IPS-NIHi7 (cell line): ENCODE measurements at regions not wholly inside any gene's neighbourhood (a gene's known extent, or its start where the extent isn't known, plus 50 kb on each side); places are given as distances from the start of the nearest gene placed in this dataset.
"Not testable (repeated sequence)": the region's sequence is repeated elsewhere in the genome, so short reads cannot be mapped to it uniquely, and the experiment has no call there.

Experiments used
- DNase-seq: peaks from one replicate; pipeline ENCODE4 v3.0.0; 2012; ENCODE audit warnings: mixed read lengths; ENCODE audit errors: extremely low spot score

DNA sequence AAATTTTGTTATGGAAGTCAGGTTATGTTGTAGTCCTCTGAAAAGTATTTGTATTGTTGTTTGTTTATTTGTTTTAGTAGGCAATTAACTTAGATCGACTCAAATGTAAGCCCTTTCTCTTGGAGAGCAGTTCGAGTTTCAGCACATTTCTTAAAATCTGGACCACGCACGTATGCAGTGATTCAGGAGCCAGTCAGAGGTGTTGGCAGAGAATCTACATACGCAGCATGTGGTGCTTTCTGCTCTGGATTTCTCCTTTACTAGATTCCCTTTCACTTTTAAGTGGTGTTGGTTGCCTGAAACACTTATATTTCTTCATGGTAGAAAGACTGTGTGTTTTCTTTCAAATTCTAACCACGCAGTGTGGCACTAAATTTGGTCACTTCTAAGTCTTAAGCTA is 773.9 kb upstream of the LRATD1 start:
- no peak for DNase-seq

DNA sequence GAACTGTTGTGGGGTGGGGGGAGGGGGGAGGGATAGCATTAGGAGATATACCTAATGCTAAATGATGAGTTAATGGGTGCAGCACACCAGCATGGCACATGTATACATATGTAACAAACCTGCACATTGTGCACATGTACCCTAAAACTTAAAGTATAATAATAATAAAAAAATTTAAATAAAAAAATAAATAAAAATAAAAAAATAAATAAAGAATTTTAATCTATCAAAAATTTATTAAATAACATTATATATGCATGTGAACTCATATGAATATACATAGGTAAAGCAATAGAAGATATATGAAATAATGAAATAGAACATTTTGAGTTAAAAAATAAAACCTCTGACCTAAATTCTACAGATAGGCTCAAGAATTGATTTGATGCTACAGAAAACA is 764.2 kb upstream of the LRATD1 start:
- not testable (repeated sequence) for DNase-seq

DNA sequence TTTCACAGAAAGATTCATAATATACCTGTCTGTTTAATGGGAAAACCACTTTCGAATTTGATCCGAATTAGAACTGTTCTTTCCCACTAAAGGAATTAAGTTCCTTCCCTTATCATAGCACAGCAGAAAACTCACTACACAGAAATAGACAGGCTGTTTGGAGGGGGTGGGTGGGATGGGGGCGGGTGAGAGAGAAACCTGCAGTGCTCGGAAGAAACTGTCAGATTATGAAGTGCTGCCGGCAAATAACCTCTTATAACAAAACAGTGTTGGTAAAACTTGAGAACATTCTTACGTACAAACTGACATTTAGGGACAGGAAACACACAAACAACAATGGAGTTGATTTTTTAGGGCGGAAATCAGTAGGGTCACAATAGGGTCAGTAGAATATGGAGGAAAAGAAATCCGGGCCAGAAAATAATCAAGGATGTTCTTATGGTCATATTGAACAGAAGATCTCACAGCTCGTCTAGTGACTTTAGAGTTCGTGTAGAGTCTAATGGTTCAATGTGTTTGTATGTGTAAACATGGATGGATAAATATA is 756.0 kb upstream of the LRATD1 start:
- DNase-seq, result no peak

DNA sequence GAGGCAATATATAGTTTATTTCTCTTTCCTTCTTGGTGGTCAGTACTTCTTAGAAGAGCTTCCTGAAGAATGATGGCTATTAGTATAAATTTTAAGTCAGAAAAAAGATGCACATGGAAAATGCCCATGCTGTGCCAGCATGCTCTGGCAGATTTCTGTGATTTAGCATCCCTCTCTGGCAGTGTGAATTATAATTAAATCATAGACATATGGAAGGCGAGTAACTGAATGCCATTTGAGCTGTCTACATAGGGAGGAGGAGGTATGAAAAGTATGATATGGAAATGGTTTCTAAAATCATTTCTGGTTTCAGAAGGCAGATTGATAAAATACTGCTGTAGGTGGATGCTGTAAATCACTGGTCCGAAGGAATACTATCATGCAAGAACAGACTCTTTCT is 754.9 kb upstream of the LRATD1 start:
- DNase-seq, result no peak

DNA sequence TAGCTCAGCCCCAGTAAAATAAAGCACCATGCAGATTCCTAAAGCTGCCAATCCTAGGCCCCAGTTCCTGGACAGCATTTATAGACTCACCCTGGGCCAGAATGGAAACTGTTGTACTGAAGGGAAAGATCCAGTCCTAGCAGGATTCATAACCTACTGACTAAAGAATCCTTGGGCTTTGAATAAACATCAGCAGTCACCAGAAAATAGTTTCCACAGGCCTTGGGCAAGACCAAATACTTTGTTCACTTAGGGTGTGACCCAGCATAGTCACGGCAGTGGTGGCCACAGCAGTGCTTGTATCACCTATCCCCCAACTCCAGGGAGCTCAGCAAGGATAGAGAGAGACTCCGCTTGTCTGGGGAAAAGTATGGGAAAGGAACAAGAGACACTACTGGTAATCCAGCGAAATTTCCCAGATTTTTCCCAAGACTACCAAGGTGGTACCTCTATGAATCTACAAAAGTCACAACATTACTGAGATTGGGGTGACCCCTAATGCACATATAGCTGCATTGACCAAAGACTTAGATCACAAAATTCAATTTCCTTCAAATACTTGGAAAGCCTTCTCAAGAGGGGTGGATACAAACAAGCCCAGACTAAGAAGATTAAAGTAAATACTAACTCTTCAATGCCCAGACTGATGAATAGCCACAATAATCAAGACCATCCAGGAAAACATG is 748.1 kb upstream of the LRATD1 start:
- no peak for DNase-seq

DNA sequence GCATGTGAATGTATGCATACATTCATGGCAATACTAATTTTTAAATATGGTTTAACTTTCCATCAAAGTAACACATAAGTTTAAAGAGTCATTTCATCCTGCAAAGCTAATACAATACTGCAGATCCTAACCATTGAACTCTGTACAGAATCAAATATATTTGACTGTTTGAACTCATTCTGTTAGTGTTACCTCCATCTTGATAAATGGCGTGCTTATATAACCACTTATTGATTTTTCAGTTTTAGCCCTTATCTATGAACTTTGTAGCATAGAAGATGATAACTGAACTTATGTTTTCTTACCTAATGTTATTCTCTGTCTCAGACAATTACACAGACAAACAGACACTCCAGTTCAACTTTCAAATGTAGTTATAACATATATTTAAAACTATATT is 731.0 kb upstream of the LRATD1 start:
- DNase-seq, result no peak

DNA sequence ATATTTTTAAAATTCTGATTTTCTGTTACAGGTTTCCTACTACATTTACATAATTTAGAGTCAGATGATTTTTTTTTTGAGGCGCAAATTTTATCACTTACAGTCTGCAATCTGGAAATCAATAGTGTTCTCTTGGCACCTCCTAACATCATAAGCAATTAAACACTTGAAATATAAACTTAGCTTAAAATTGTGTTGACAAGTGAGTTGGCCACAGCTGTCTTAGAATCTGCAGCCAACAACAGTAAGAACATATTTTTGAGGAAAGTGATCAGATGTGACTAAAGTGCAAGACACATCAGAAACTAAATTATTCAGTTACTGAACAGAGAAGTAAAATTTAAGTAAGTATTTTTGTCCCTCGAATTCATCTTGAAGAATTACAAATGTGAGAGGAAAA is 726.7 kb upstream of the LRATD1 start:
- no peak for DNase-seq

DNA sequence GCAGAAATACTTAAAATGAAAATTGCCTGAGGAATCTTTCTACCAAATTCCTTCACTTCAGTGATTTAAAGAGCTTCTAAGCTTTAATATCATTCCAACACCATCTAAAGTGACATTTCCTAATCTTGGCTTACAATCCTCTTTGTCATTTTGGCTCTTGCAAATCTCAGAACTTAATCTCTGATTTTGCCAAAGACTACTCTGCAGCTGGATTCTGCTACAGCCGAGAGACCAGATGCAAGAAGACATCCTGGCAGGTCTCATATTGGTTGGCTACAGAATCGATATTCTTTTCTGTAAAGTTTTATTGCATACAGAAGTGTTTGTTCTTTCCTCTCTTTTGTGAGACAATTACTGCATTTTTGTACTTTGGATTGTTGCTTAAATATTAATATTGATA is 716.5 kb upstream of the LRATD1 start:
- no peak for DNase-seq

DNA sequence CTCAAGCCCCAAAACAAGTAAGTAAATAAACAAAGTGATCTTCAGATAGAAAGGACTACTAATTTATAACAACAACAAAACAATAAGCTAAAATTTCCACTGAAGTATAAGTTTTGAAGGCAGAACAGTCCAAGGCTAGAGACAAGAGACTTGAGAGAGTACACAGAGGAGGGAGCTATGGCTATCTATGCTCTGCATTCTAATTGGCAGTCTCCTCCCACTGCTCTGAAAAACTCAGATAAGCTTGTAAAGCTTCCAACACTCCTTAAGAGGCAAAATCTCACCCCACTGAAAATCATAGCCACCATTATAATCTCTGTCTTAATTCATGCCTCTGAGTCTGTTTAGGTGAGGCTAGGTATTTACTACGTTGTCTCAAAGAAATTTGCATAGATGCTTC is 714.6 kb upstream of the LRATD1 start:
- no peak for DNase-seq

DNA sequence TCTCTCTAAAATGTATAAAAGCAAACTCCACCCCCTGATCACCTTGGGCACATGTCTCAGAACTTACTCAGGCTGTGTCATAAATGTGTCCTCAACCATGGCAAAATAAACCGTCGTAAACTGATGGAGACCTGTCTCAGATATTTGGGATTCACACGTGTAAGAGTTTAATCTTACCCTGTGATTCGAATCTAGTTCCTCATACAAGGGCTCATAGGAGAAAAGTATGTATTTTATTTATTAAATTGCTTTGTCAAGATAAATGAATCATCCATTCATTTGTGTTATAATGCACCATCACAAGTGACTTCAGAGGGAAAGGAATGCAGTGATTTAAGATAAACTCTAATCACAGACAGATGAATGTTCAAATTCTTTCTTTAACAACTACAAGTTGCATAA is 712.5 kb upstream of the LRATD1 start:
- no peak for DNase-seq

DNA sequence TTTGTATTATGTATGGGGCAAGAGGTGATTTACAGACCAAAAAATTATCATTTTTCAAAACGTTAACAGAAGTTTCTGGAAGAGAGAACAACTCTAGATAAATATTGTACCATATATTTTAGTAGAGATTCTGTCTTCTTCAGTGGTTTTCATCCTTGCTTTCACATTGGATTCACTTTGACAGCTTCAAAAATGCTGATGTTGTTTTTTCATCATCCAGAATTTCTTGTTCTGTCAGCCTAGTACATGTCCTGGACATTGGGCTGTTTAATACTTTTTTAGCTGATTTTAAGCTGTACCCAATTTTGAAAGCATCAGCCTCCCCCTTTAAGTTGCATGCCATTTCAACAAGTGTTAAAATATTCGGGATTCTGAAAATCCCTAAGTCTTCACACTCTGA is 711.3 kb upstream of the LRATD1 start:
- no peak for DNase-seq

DNA sequence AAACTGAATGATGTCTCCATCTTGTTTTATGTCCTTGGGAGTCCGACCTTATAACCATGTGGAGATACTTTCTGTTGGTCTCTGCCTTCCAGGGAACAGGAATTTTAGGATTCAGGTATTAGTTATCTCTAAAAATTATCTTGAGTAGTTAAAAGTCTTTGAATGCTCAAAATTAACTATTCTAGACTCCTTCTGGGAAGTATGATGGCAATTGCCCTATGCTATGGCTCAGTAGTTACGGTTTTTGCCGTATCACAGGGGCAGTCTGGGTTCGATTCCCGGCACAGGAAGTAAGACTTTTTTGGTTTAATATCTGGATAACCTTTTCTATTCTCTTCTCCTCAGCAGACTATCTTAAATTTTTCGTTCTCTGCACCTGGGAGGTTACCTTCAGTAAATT is 708.7 kb upstream of the LRATD1 start:
- DNase-seq, result no peak

DNA sequence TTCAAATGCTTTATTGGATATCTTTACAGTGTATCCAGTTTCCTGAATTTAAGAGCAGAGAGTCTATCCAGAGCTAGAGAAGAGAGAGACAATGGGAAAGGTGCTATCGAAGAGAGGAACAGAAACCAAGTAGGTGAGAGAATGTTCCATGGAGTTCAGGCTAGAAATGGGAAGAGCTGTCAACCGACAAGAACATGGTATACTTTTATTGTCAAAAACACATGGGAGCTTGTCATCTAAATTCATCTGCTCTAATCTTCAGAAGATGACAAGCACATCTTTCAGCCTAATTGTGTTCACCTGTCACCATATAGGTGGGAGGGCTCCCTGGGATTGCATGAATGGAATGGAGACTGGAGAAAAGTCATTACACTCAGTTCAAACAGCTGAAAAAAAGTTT is 690.4 kb upstream of the LRATD1 start:
- DNase-seq, result no peak

DNA sequence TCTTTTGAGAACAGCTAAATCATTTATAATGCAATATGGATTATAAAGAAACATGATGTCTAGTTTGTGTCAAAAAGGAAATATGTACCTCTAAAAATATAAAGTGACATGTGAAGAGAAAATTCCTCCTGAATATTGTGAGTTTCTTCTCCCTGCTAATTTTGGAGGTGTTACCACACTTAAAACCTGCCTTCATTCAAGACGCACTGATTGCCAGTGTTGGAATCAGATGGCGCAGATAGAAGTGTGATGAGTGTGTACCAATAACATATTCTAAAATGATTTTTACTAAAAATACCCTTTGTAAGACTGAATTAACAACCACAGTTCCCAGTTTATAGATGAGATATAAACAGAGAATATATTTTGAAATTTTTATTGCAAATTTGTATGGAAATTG is 681.8 kb upstream of the LRATD1 start:
- no peak for DNase-seq

DNA sequence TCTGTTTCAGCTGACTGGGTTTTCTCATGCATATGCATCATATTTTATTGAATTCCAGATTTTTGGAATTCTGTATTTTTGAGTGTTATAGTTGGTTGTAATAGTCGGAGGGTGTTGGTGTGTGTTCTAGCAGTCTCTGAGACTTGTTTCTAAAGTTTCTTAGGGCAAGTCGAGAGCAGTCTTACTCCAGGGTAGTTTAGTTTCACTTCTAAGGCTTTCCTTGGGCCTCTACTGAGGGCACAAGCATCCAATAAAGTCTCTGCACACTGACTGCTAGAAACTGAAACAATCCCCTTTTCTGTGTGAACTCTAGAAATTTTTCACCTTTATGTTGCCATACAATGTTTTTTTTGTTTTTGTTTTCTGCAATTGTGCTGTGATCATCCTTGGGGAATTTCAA is 663.7 kb upstream of the LRATD1 start:
- DNase-seq, result no peak

DNA sequence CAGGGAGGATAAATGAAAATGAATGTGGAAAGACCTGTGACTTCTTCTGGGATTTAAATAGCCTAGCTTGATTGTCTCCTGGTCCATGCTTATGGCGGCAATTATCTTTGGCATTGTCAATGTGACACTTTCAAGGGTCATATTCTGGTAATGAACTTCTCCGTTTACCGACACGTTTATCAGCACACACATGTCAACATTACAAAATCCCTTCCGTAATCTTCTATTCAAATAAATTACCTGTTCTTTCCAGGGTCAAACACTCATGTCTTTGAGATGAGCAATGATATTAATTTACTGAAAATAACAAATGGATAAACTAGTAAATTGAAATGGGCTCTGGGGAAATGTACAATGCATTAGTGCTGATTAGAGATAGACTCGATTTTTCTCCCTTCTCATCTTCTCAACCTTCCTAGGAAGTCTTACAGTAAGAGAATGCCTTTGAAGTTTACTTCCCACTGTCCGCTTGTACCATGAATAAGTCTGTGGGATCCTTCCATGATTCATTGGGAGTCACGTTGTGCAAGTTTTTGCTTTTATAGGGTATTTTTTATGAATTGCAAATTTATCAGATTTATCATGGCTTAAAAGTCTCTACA is 646.3 kb upstream of the LRATD1 start:
- no peak for DNase-seq

DNA sequence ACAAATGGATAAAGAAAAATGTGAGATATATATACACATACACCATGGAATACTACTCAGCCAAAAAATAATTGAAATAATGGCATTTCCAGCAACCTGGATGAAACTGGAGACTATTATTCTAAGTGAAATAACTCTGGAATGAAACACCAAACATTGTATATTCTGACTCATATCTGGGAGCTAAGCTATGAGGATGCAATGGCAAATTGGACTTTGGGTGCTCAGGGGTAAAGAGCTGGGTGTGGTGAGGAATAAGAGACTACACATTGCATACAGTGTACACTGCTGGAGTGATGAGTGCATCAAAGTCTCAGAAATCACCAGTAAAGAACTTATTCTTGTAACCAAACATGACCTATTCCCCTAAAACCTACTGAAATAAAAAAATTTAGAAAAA is 636.0 kb upstream of the LRATD1 start:
- DNase-seq, result no peak

DNA sequence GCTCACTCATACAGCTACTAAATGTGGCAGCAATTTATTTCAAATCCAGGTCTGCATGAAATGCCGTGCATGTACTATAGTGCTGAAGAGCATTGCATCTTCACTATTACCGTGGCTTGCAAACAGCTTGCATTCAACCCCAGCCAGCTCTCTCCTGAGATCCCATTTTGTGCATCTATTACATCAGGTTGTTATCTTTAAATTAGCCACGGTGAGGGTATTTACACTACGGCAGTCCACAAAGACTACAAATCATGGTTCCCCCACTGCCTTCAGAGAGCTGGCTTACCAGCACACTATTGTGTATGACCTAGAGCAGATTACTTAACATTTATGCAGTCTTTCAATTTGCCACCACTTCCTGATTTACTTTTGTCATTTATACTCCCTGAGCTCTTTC is 621.3 kb upstream of the LRATD1 start:
- no peak for DNase-seq

DNA sequence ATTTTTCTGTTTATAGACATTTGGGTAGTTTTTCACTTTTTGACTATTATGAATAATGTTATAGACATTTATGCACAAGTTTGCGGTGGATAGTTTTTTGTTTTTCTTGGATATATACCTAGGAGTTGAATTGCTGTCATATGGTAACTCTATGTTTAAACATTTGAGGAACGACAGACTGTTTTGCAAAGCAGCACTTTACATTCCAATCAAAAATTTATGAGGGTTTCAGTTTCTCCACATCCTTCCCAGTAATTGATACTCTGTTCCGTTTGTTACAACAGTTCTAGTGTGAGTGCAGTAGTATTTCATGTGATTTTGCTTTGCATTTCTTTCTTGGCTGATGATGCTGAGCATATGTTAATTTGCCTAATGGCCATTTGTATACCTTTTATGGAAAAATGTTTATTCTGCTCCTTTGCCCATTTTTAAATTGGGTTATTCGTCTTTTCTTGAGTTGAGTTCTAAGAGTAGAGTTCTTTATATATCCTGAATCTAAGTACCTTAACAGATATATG is 617.3 kb upstream of the LRATD1 start:
- DNase-seq, result no peak

DNA sequence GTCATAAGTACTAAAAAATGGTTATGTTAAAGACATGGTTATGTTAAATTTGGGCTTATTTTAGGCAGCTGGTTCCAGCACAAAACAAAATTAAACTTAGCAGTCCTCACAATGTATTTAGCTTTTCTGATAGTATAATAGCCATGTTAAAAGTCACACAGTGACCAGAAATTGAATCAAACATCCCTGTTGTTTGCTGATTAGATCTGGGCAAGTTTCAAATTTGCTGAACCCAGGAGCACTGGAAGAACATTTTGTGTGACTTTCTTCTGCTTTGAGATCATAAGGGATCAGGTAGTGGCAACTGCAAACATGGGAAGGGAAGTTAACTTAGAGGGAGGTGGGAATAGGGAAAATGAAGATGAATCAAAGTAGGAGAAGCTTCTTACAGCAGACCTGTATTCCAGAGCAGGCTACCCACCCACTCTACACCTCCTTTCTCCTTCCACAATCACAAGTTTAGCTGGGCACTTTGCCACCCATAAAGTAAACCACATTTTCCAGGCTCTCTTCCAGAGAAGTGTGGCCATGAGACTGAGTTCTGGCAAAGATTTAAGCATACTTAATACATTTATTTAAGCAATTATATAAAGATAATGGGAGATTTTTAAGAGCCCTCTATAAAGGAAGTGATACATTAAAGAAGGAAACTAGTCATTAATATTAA is 616.1 kb upstream of the LRATD1 start:
- DNase-seq, result no peak

DNA sequence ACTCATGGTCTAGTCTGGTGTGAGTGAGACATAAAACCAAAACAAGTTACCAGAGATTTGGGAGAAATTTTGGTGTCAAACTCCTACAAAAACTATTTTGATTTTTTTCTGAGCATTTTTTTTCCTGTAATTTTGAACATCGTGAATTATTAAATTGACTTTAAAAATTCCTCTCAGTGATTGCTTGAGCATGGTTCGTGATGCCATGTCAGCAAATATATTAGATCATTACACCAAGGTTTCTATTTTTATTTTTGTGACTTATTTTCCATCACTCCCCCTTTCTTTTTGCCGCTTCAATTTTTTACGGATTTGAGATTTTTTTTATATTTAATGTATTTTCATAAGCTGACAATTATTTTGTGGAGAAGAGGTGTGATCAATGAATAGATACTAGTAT is 613.9 kb upstream of the LRATD1 start:
- DNase-seq, result no peak

DNA sequence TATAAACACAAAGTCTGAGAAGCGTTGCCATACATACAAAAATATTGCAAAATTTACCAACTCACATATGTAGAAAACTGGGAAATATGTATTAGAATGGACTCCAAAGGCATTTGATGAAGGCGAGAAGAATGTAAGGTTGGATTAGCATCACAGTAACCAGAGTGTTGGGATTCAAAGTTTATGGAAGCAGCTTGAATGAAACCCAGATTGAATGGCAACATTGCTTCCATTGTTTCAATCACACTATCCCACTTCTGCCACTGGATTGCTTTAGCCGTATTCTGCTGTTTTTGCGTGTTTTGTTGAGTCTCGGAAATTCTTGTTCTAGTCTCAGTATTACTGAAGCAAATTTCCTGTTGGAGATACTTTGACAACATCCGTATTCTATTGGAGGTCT is 609.0 kb upstream of the LRATD1 start:
- DNase-seq, result no peak

DNA sequence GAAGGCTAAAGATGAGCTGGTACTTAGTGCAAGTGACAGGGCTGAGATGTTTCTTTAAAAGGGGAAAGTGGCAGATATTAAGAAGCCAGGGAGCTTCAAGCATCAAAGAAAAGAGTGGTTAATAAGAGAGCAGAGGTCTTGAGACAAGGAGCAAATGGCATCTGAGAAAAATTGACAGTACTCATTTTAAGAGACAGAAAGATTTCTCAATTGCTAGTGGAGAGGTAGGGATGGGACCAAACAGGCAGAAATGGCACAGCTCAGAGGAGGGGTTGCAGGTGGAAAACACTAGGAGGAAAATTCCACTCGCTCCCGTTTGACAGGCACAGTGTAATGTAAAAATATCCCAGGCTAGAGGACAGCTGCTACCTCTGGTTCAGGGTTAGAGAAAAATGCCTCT is 593.4 kb upstream of the LRATD1 start:
- DNase-seq, result no peak
